KG1 (cell line): ENCODE measurements at regions not wholly inside any gene's neighbourhood (a gene's known extent, or its start where the extent isn't known, plus 50 kb on each side); places are given as distances from the start of the nearest gene placed in this dataset.

ENCODE experiments used
- DNase-seq: peaks from one replicate; lab custom pipeline; 2025; lab: John Stamatoyannopoulos, UW

- DNase-seq, result no peak
Measured at GRCh38 chr3:35492841-35493240, 146.5 kb upstream of the ARPP21 start.

- no peak for DNase-seq
Measured at GRCh38 chr3:35498506-35499210, 140.7 kb upstream of the ARPP21 start.

- no peak for DNase-seq
Measured at GRCh38 chr3:35500641-35501350, 138.5 kb upstream of the ARPP21 start.

- no peak for DNase-seq
Measured at GRCh38 chr3:35502699-35503098, 136.6 kb upstream of the ARPP21 start.

GRCh38 chr3:35505181-35505580 is 134.1 kb upstream of the ARPP21 start:
- DNase-seq, result no peak

- DNase-seq, result no peak
Measured at GRCh38 chr3:35505772-35506171, 133.6 kb upstream of the ARPP21 start.

GRCh38 chr3:35519936-35520335 is 119.4 kb upstream of the ARPP21 start:
- DNase-seq, result no peak

GRCh38 chr3:35521196-35521595 is 118.1 kb upstream of the ARPP21 start:
- DNase-seq, result no peak

- no peak for DNase-seq
Measured at GRCh38 chr3:35522450-35522849, 116.9 kb upstream of the ARPP21 start.

- DNase-seq, result no peak
Measured at GRCh38 chr3:35523074-35523473, 116.3 kb upstream of the ARPP21 start.

- DNase-seq, result no peak
Measured at GRCh38 chr3:35523838-35524237, 115.5 kb upstream of the ARPP21 start.

GRCh38 chr3:35524856-35525255 is 114.5 kb upstream of the ARPP21 start:
- no peak for DNase-seq

GRCh38 chr3:35528728-35529127 is 110.6 kb upstream of the ARPP21 start:
- DNase-seq, result no peak

- DNase-seq, result no peak
Measured at GRCh38 chr3:35529337-35529736, 110.0 kb upstream of the ARPP21 start.

GRCh38 chr3:35537265-35537664 is 102.1 kb upstream of the ARPP21 start:
- no peak for DNase-seq

- DNase-seq, result no peak
Measured at GRCh38 chr3:35544976-35545375, 94.3 kb upstream of the ARPP21 start.

- no peak for DNase-seq
Measured at GRCh38 chr3:35549690-35550089, 89.6 kb upstream of the ARPP21 start.

- DNase-seq, result no peak
Measured at GRCh38 chr3:35562141-35562540, 77.2 kb upstream of the ARPP21 start.

- DNase-seq, result no peak
Measured at GRCh38 chr3:35565048-35565447, 74.3 kb upstream of the ARPP21 start.
